H9 (cell line): ENCODE measurements at regions not wholly inside any gene's neighbourhood (a gene's known extent, or its start where the extent isn't known, plus 50 kb on each side); places are given as distances from the start of the nearest gene placed in this dataset.

Experiments used
- DNase-seq: peaks from one replicate; pipeline ENCODE4 v3.0.0-alpha.2; 2017
- H2AFZ ChIP-seq: one replicate; pipeline ENCODE4 v1.6.1; 2013; ENCODE audit warnings: mild to moderate bottlenecking, low read length, control low read depth, moderate library complexity
- H2AK5ac ChIP-seq: 2 replicates; pipeline ENCODE4 v1.6.1; 2013; ENCODE audit warnings: low read length, control low read depth, mixed read lengths; ENCODE audit not compliant: insufficient read length
- H2BK120ac ChIP-seq: one replicate; pipeline ENCODE4 v1.6.1; 2013; ENCODE audit warnings: low read depth, mild to moderate bottlenecking, low read length, control low read depth, inconsistent platforms; ENCODE audit not compliant: poor library complexity, severe bottlenecking
- H2BK12ac ChIP-seq: 2 replicates; pipeline ENCODE4 v1.6.1; 2013; ENCODE audit warnings: low read length, control low read depth, mixed read lengths, low read depth; ENCODE audit not compliant: insufficient read length
- H2BK15ac ChIP-seq: 2 replicates; pipeline ENCODE4 v1.6.1; 2013; ENCODE audit warnings: low read depth, low read length, control low read depth
- H2BK20ac ChIP-seq: one replicate; pipeline ENCODE4 v1.6.1; 2013; ENCODE audit warnings: low read depth, mild to moderate bottlenecking, low read length, control low read depth, inconsistent platforms; ENCODE audit not compliant: poor library complexity, severe bottlenecking
- H2BK5ac ChIP-seq: 2 replicates; pipeline ENCODE4 v1.6.1; 2013; ENCODE audit warnings: low read length, control low read depth, mixed read lengths; ENCODE audit not compliant: insufficient read length
- H3K14ac ChIP-seq: 2 replicates; pipeline ENCODE4 v1.6.1; 2013; ENCODE audit warnings: low read length, control low read depth; ENCODE audit not compliant: insufficient read depth
- H3K18ac ChIP-seq: 2 replicates; pipeline ENCODE4 v1.6.1; 2013; ENCODE audit warnings: low read depth, mild to moderate bottlenecking, mixed read lengths, low read length, control low read depth; ENCODE audit not compliant: insufficient read length
- H3K23ac ChIP-seq: 2 replicates; pipeline ENCODE4 v1.6.1; 2013; ENCODE audit warnings: low read length, control low read depth, mixed read lengths, low read depth; ENCODE audit not compliant: insufficient read length
- H3K23me2 ChIP-seq: 2 replicates; pipeline ENCODE4 v1.6.1; 2013; ENCODE audit warnings: low read depth, mild to moderate bottlenecking, mixed read lengths, low read length, control low read depth; ENCODE audit not compliant: insufficient read length, poor library complexity, severe bottlenecking
- H3K27ac ChIP-seq: 2 replicates; pipeline ENCODE4 v1.5.1; 2013; ENCODE audit warnings: low read length, control low read depth, mixed read lengths, low read depth; ENCODE audit not compliant: insufficient read length
- H3K27me3 ChIP-seq: 2 replicates; pipeline ENCODE4 v1.6.1; 2013; ENCODE audit warnings: low read length, control low read depth, inconsistent platforms; ENCODE audit not compliant: insufficient read depth
- H3K4ac ChIP-seq: 2 replicates; pipeline ENCODE4 v1.6.1; 2013; ENCODE audit warnings: low read depth, mild to moderate bottlenecking, control low read depth, inconsistent platforms, low read length, moderate library complexity
- H3K4me1 ChIP-seq: 2 replicates; pipeline ENCODE4 v1.6.1; 2013; ENCODE audit warnings: low read length, control low read depth, inconsistent platforms; ENCODE audit not compliant: insufficient read depth
- H3K4me2 ChIP-seq: 2 replicates; pipeline ENCODE4 v1.6.1; 2013; ENCODE audit warnings: low read length, control low read depth, mixed read lengths; ENCODE audit not compliant: insufficient read length, insufficient read depth
- H3K56ac ChIP-seq: 2 replicates; pipeline ENCODE4 v1.6.1; 2013; ENCODE audit warnings: low read depth, mild to moderate bottlenecking, mixed read lengths, low read length, control low read depth; ENCODE audit not compliant: insufficient read length
- H3K79me1 ChIP-seq: 2 replicates; pipeline ENCODE4 v1.6.1; 2013; ENCODE audit warnings: low read depth, mild to moderate bottlenecking, moderate library complexity, low read length, control low read depth, inconsistent platforms; ENCODE audit not compliant: insufficient read depth, poor library complexity, severe bottlenecking
- H3K79me2 ChIP-seq: 2 replicates; pipeline ENCODE4 v1.6.1; 2013; ENCODE audit warnings: low read length, control low read depth, inconsistent platforms; ENCODE audit not compliant: insufficient read depth
- H3K9ac ChIP-seq: 2 replicates; pipeline ENCODE4 v1.6.1; 2013; ENCODE audit warnings: low read length, control low read depth, mixed read lengths; ENCODE audit not compliant: insufficient read length; ENCODE audit errors: extremely low read depth
- H3K9me3 ChIP-seq: one replicate; pipeline ENCODE4 v1.6.1; 2013; ENCODE audit warnings: low read depth, low read length, inconsistent platforms; ENCODE audit not compliant: control insufficient read depth
- H3T11ph ChIP-seq: one replicate; pipeline ENCODE4 v1.6.1; 2013; ENCODE audit warnings: mild to moderate bottlenecking, low read length, control low read depth, inconsistent platforms
- H4K20me1 ChIP-seq: one replicate; pipeline ENCODE4 v1.6.1; 2013; ENCODE audit not compliant: control insufficient read depth, insufficient read length, insufficient read depth
- H4K5ac ChIP-seq: 2 replicates; pipeline ENCODE4 v1.6.1; 2013; ENCODE audit warnings: low read depth, mild to moderate bottlenecking, mixed read lengths, low read length, control low read depth; ENCODE audit not compliant: insufficient read length
- H4K8ac ChIP-seq: replicated peaks from 2 replicates; pipeline ENCODE4 v1.6.1; 2013; ENCODE audit warnings: low read length, control low read depth, mixed read lengths, low read depth; ENCODE audit not compliant: insufficient read length
- H4K91ac ChIP-seq: 2 replicates; pipeline ENCODE4 v1.6.1; 2013; ENCODE audit warnings: low read depth, mild to moderate bottlenecking, moderate library complexity, mixed read lengths, low read length, control low read depth; ENCODE audit not compliant: insufficient read length
- H3K27ac Mint-ChIP-seq, 3 experiments: 2 replicates in 2 of 3; 3 replicates in 1 of 3; pipeline ENCODE4 v1.8.0; 2020 to 2021; ENCODE audit warnings: mixed read lengths in 3 of 3, mild to moderate bottlenecking in 1 of 3, moderate library complexity in 1 of 3
- H3K27me3 Mint-ChIP-seq: 2 replicates; pipeline ENCODE4 v1.8.0; 2021; ENCODE audit warnings: low read depth, mild to moderate bottlenecking, moderate library complexity, mixed read lengths
- H3K36me3 Mint-ChIP-seq, 3 experiments: 2 replicates in 2 of 3; 3 replicates in 1 of 3; pipeline ENCODE4 v1.8.0; 2020 to 2021; ENCODE audit warnings: low read depth in 3 of 3, mixed read lengths in 3 of 3; ENCODE audit not compliant: insufficient read depth in 1 of 3
- H3K4me1 Mint-ChIP-seq, 2 experiments: 2 replicates each; pipeline ENCODE4 v1.8.0; 2020; ENCODE audit warnings: mixed read lengths in 2 of 2
- H3K4me3 Mint-ChIP-seq, 2 experiments: 2 replicates in 1 of 2; 3 replicates in 1 of 2; pipeline ENCODE4 v1.8.0; 2020 to 2021; ENCODE audit warnings: mild to moderate bottlenecking in 2 of 2, mixed read lengths in 2 of 2, moderate library complexity in 1 of 2
- H3K9me3 Mint-ChIP-seq, 2 experiments: 2 replicates in 1 of 2; 3 replicates in 1 of 2; pipeline ENCODE4 v1.8.0; 2020; ENCODE audit warnings: mild to moderate bottlenecking in 2 of 2, mixed read lengths in 2 of 2, moderate library complexity in 1 of 2
- CTCF ChIP-seq: fragments of 200-600 bp; sonication (generic); conservative IDR thresholded peaks from 3 replicates; pipeline ENCODE4 v1.8.0; 2021; ENCODE audit warnings: antibody characterized with exemption, mild to moderate bottlenecking
- WGBS: extraction: QIAGEN DNeasy Blood & Tissue Kit; methylation state at CpG from one replicate; pipeline ENCODE4 v1.1.7; 2013; ENCODE audit warnings: missing lambda C conversion rate, low lambda C conversion rate, mixed read lengths; ENCODE audit not compliant: insufficient read length; ENCODE audit errors: extremely low coverage; 5-methylcytosine and 5-hydroxymethylcytosine counted together

GRCh38 chr4:17265139-17265538, 246.8 kb downstream of the QDPR start:
- no peaks in the 10 kb centered on the region for H3K79me2 ChIP-seq
- peaks cover 4% of the 10 kb centered on the region; the same call in 1 of the 2 replicates for H3K27me3 Mint-ChIP-seq
- no peak overlapping the region for H3K14ac ChIP-seq
- no peak overlapping the region for H3K4me2 ChIP-seq
- H3K79me1 ChIP-seq = no peaks in the 10 kb centered on the region
- no peak overlapping the region for H4K91ac ChIP-seq
- H3K23ac ChIP-seq = no peak overlapping the region
- no peak overlapping the region for H3K56ac ChIP-seq
- TF ChIP-seq CTCF = no peak
- H3K27ac Mint-ChIP-seq = no peak overlapping the region
- no peak overlapping the region for H3K4ac ChIP-seq
- H4K8ac ChIP-seq = no peak overlapping the region
- no peaks in the 10 kb centered on the region for H3K4me1 ChIP-seq
- no peak overlapping the region for H3K18ac ChIP-seq
- no peak overlapping the region for H2BK5ac ChIP-seq
- no peak overlapping the region for H2BK15ac ChIP-seq
- no peaks in the 10 kb centered on the region for H3K23me2 ChIP-seq
- no peaks in the 10 kb centered on the region for H4K20me1 ChIP-seq
- no CpG with 5 or more reads among the region's 2 CpGs for WGBS
- H3K4me3 Mint-ChIP-seq = no peak overlapping the region
- H3K36me3 Mint-ChIP-seq = no peaks in the 10 kb centered on the region
- H3K27me3 ChIP-seq = no peaks in the 10 kb centered on the region
- H3K9me3 ChIP-seq = no peaks in the 10 kb centered on the region
- DNase-seq = no peak
- H2BK12ac ChIP-seq = no peak overlapping the region
- H2AK5ac ChIP-seq = no peak overlapping the region
- no peak overlapping the region for H2BK20ac ChIP-seq
- H3K27ac ChIP-seq = no peak overlapping the region
- no peak overlapping the region for H3T11ph ChIP-seq
- no peak overlapping the region for H3K9ac ChIP-seq
- no peak overlapping the region for H2AFZ ChIP-seq
- no peak overlapping the region for H4K5ac ChIP-seq
- peaks cover 9 to 10% of the 10 kb centered on the region in 2 experiments for H3K4me1 Mint-ChIP-seq
- peaks cover 0 to 2% of the 10 kb centered on the region in 2 experiments; a peak in 2 of 5 replicates for H3K9me3 Mint-ChIP-seq
- H2BK120ac ChIP-seq = no peak overlapping the region
